Breast epithelium (tissue), 4 donors: ENCODE measurements at regions not wholly inside any gene's neighbourhood (a gene's known extent, or its start where the extent isn't known, plus 50 kb on each side); places are given as distances from the start of the nearest gene placed in this dataset.

Experiments used
- DNase-seq, 2 donors: peaks; one replicate each; pipeline ENCODE4 v3.0.0-alpha.2; 2019; ENCODE audit warnings: low spot score in 2 of 2
- H3K27ac ChIP-seq, 2 donors: fragments of 200-600 bp; sonication (generic) in 1 of 2; one replicate each; pipeline ENCODE4 v1.5.1; 2016 to 2019; ENCODE audit warnings: mild to moderate bottlenecking in 1 of 2
- H3K27me3 ChIP-seq, 2 donors: fragments of 200-600 bp; sonication (generic) in 1 of 2; one replicate each; pipeline versions ENCODE4 v1.5.1 to v1.6.0; 2017 to 2019; ENCODE audit warnings: control low read depth in 1 of 2, mild to moderate bottlenecking in 1 of 2
- H3K36me3 ChIP-seq: fragments of 200-600 bp; one replicate; pipeline ENCODE4 v1.5.1; 2019
- H3K4me1 ChIP-seq, 2 donors: fragments of 200-600 bp; sonication (generic); one replicate each; pipeline ENCODE4 v1.5.1; 2016 to 2019; ENCODE audit warnings: control low read depth in 1 of 2
- H3K4me3 ChIP-seq, 3 donors: fragments of 200-600 bp; sonication (generic); 1 replicate in 2 of 3; 2 replicates in 1 of 3; pipeline ENCODE4 v1.5.1; 2016 to 2019; ENCODE audit warnings: mild to moderate bottlenecking in 3 of 3, moderate library complexity in 2 of 3
- H3K9me3 ChIP-seq, 2 donors: fragments of 200-600 bp; sonication (generic) in 1 of 2; one replicate each; pipeline ENCODE4 v1.5.1; 2016 to 2019; ENCODE audit warnings: control low read depth in 1 of 2
- POLR2A ChIP-seq: fragments of 450-650 bp; IDR thresholded peaks from one replicate; pipeline ENCODE4 v1.6.1; 2016; ENCODE audit warnings: antibody characterized with exemption, mild to moderate bottlenecking, moderate library complexity
- POLR2AphosphoS5 ChIP-seq, 3 donors: sonication (generic); formaldehyde crosslinking; IDR thresholded peaks; one replicate each; pipeline ENCODE4 v1.6.1; 2017; ENCODE audit warnings: antibody characterized with exemption in 3 of 3
- intact Hi-C: fragments of 100-400 bp; cut with DNase I; formaldehyde crosslinking; loops from one replicate; pipeline ENCODE4 v1.15.1; 2023; ENCODE audit warnings: low total_unique reads
- TF ChIP-seq, protein P1 (sequence below), 3 donors: fragments of 450-650 bp; IDR thresholded peaks; one replicate each; pipeline ENCODE4 v1.5.1; 2016 to 2017; ENCODE audit warnings: antibody characterized with exemption in 3 of 3, mild to moderate bottlenecking in 3 of 3, moderate library complexity in 3 of 3

DNA sequence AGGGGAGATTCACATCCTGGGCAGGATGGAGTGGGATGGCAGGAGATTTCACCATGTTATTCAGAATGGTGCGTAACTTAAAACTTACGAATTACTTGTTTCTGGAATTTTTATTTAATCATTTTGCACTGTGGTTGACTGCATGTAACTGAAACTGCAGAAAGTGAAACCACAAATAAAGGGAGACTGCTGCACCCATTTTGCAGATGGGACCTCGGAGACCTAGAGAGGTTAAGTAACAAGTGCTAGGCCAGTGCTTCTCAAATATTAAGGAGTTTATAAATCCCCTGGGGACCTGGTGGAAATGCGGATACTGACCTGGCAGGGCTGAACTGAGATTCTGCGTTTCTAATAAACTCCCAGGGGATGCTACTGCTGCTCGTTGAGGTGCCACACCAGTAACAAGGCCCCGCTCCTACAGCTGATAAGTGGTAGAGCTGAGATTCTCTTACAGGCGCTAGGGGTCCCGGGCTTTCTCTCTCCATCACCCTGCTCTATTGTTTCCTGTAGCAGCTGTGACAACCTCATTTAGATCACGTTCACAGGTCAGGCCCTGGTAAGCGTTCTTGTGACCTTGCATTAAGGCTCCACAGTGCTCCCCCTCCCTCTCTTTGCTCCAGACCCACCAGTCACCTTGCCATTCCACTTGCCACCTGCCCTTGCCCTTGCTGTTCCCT lies 167.1 kb upstream of the CDH13 start:
- TF ChIP-seq, protein P1, sequence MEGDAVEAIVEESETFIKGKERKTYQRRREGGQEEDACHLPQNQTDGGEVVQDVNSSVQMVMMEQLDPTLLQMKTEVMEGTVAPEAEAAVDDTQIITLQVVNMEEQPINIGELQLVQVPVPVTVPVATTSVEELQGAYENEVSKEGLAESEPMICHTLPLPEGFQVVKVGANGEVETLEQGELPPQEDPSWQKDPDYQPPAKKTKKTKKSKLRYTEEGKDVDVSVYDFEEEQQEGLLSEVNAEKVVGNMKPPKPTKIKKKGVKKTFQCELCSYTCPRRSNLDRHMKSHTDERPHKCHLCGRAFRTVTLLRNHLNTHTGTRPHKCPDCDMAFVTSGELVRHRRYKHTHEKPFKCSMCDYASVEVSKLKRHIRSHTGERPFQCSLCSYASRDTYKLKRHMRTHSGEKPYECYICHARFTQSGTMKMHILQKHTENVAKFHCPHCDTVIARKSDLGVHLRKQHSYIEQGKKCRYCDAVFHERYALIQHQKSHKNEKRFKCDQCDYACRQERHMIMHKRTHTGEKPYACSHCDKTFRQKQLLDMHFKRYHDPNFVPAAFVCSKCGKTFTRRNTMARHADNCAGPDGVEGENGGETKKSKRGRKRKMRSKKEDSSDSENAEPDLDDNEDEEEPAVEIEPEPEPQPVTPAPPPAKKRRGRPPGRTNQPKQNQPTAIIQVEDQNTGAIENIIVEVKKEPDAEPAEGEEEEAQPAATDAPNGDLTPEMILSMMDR (IDR thresholded peaks at IDR 0.05), result no peak
- TF ChIP-seq POLR2AphosphoS5 (IDR thresholded peaks at IDR 0.05) (no peak), POLR2A (no peak)
- no peak for DNase-seq
- Histone ChIP-seq H3K36me3 (no peaks in the 10 kb centered on the region), H3K4me1 (no peaks in the 10 kb centered on the region), H3K27ac (no peak overlapping the region), H3K27me3 (no peaks in the 10 kb centered on the region), H3K4me3 (no peak overlapping the region), H3K9me3 (no peaks in the 10 kb centered on the region)
- intact Hi-C loops, result no loop called here

DNA sequence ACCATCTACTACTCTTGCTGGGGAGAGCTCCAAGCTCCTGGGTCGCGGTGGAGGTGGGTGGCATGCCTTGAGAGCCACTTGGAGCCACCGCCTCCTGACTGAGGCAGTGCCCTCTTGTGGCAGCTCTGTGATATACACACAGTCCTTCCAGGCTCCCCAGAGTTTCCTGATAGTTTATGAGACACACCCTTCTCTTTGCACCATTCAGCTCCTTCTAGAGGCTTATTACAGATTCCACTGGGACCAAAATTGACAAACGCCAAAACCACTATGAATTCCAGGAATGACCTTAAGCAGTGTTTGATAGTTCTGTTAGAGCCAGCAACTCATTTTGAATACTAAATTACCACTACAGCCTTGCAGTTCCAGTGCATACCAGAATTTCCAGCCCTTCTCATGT lies 170.1 kb upstream of the CDH13 start:
- intact Hi-C loops, result no loop called here
- no peak overlapping the region for H3K4me3 ChIP-seq
- H3K4me1 ChIP-seq, result no peaks in the 10 kb centered on the region
- TF ChIP-seq, protein P1 (IDR thresholded peaks at IDR 0.05), result peak; percentile 15 to 55 (median 46)
- no peak for TF ChIP-seq POLR2A
- H3K9me3 ChIP-seq, result no peaks in the 10 kb centered on the region
- no peaks in the 10 kb centered on the region for H3K27me3 ChIP-seq
- no peaks in the 10 kb centered on the region for H3K36me3 ChIP-seq
- H3K27ac ChIP-seq, result no peak overlapping the region
- peak; percentile 27 to 57 for DNase-seq

DNA sequence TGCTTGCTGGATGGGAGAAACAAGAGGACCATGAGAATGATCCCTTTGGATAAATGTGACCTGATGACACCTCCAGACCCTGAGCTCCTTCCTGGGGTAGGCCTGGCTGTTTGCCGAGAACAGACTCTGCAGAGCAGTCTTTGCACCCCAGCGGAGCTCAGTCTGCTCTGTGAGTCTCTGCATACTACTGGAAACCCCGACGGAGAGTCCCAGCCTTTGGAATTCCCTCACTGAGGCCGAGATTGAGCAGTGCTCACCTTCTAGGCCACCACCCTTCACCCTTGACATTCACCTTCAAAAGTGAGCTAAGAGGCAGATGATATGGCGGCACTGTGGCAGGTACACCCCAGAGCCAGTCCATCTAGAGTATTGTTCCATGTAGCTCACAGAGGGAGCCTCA lies 172.2 kb upstream of the CDH13 start:
- no peak for TF ChIP-seq POLR2A
- TF ChIP-seq, protein P1 (IDR thresholded peaks at IDR 0.05), result no peak
- no peak for TF ChIP-seq POLR2AphosphoS5 (IDR thresholded peaks at IDR 0.05)
- Histone ChIP-seq H3K4me1 (no peaks in the 10 kb centered on the region), H3K27me3 (no peaks in the 10 kb centered on the region), H3K27ac (no peak overlapping the region), H3K4me3 (no peak overlapping the region), H3K36me3 (no peaks in the 10 kb centered on the region), H3K9me3 (no peaks in the 10 kb centered on the region)
- intact Hi-C loops, result no loop called here
- DNase-seq, result no peak

DNA sequence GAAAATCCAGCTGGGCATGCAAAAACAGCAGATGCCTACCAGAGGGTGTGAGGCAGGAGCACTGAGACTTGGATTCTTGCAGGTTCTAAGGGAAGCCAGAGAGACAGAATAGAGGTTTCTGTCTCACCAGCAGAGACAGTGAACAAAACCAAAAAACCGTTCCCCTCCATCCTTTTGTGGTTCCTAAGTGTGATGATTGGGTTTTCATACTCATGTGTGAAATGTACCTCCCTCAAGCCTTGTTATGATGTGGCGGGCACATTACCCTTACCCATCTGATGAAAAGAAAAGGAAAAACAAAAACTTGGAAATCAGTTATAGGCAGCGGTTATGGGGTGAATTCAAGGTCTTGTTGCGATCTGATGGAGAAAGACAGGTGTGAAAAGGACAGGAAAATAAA lies 172.6 kb upstream of the CDH13 start:
- H3K36me3 ChIP-seq, result no peaks in the 10 kb centered on the region
- no peaks in the 10 kb centered on the region for H3K9me3 ChIP-seq
- no peaks in the 10 kb centered on the region for H3K27me3 ChIP-seq
- no peak for DNase-seq
- H3K4me1 ChIP-seq, result no peaks in the 10 kb centered on the region
- H3K27ac ChIP-seq, result no peak overlapping the region
- intact Hi-C loops, result no loop called here
- H3K4me3 ChIP-seq, result no peak overlapping the region
- TF ChIP-seq POLR2A, result no peak
- no peak for TF ChIP-seq POLR2AphosphoS5 (IDR thresholded peaks at IDR 0.05)
- TF ChIP-seq, protein P1 (IDR thresholded peaks at IDR 0.05), result no peak

DNA sequence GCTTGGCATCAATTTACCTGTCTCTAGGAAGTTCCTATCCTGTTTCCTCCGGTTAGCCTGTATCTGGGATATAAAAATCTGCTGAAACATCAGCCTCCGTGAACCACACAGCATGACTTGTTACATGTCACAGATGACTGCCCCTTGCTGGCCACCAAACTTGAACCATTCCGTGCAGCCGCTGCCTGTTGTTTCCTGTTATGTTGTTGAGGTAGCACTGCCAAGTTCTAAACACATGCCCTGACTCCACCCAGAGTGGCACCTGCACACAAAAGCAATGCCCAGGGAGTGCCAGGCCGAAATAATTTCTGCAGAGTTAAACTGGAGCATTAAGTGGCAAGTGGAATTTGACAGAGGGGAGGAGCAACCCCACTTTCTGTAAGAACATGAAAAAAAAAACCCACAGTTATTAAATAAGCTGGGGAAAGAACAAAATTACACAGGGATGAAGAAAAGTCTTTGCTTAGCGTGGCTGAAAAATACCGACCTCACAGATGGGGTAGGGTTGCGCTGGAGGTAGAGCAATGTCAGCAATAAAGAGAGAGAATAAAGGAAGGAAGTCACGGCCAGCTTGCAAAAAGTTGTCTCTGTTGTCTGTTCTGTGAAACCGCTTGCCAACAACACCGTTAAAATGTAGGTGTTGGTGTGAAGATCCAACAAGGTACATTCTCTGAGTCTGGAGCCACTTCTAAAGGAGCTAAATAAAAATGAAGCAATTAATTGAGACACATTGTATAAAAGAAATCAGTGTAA lies 174.6 kb upstream of the CDH13 start:
- Histone ChIP-seq H3K27ac (no peak overlapping the region), H3K4me3 (no peak overlapping the region), H3K36me3 (no peaks in the 10 kb centered on the region), H3K4me1 (no peaks in the 10 kb centered on the region), H3K9me3 (no peaks in the 10 kb centered on the region), H3K27me3 (no peaks in the 10 kb centered on the region)
- intact Hi-C loops, result loop anchor here (2.0 kb wide), 1 partner anchor 181 kb away; no protein-coding TSS in a partner anchor
- no peak for DNase-seq
- TF ChIP-seq POLR2AphosphoS5 (IDR thresholded peaks at IDR 0.05) (no peak), POLR2A (no peak)
- TF ChIP-seq, protein P1 (IDR thresholded peaks at IDR 0.05), result no peak
